AG04450 (cell line): ENCODE measurements at regions not wholly inside any gene's neighbourhood (a gene's known extent, or its start where the extent isn't known, plus 50 kb on each side); places are given as distances from the start of the nearest gene placed in this dataset.

Source experiments
- CTCF ChIA-PET: fragments of 300-600, 350-600 bp; formaldehyde crosslinking; extraction: SDS; loops from one replicate; lab custom pipeline; 2022; ENCODE audit warnings: antibody characterized with exemption, inconsistent platforms; lab: Charles Lee
- POLR2A ChIA-PET: fragments of 350-600 bp; formaldehyde crosslinking; extraction: SDS; loops from one replicate; lab custom pipeline; 2021; ENCODE audit warnings: antibody characterized with exemption, inconsistent platforms; lab: Yijun Ruan, JAX
- DNase-seq: peaks from one replicate; pipeline ENCODE4 v3.0.0-alpha.2; 2011; ENCODE audit warnings: low read depth, low spot score
- H3K27ac ChIP-seq: one replicate; pipeline ENCODE4 v1.5.1; 2012; ENCODE audit warnings: low read depth, low read length, control low read depth
- H3K27me3 ChIP-seq: one replicate; pipeline ENCODE4 v1.6.0; 2012; ENCODE audit warnings: low read length; ENCODE audit not compliant: control insufficient read depth, insufficient read depth
- H3K4me3 ChIP-seq: 2 replicates; pipeline ENCODE4 v1.5.1; 2011; ENCODE audit warnings: mild to moderate bottlenecking, low read depth, low read length, control low read depth
- H3K9me3 ChIP-seq: 2 replicates; pipeline ENCODE4 v1.5.1; 2012; ENCODE audit warnings: low read length; ENCODE audit not compliant: control insufficient read depth, insufficient read depth
- CTCF ChIP-seq: IDR thresholded peaks from 2 replicates; pipeline ENCODE4 v1.5.1; 2011; ENCODE audit warnings: low read depth, low read length, control low read depth, inconsistent platforms

- ChIA-PET POLR2A (no interaction called here), CTCF (no interaction called here)
- Histone ChIP-seq H3K4me3 (no peak overlapping the region), H3K27me3 (no peaks in the 10 kb centered on the region), H3K27ac (no peak overlapping the region), H3K9me3 (no peaks in the 10 kb centered on the region)
- DNase-seq = no peak
- TF ChIP-seq CTCF = no peak
Observed at GRCh38 chr6:141667580-141668309, 465.0 kb upstream of the GJE1 start.

- H3K27me3 ChIP-seq = no peaks in the 10 kb centered on the region
- no peak overlapping the region for H3K4me3 ChIP-seq
- ChIA-PET CTCF (interaction anchor here (1.8 to 2.2 kb wide), 2 partner anchors 10 to 11 kb away, joined by 6 to 7 read pairs; no protein-coding TSS in a partner anchor), POLR2A (no interaction called here)
- no peak for DNase-seq
- no peak overlapping the region for H3K27ac ChIP-seq
- no peak for TF ChIP-seq CTCF
- no peaks in the 10 kb centered on the region for H3K9me3 ChIP-seq
Observed at GRCh38 chr6:141666187-141666586, 466.5 kb upstream of the GJE1 start.

GRCh38 chr6:141664744-141665143 lies 468.0 kb upstream of the GJE1 start:
- no peak for DNase-seq
- H3K27me3 ChIP-seq = no peaks in the 10 kb centered on the region
- POLR2A ChIA-PET = no interaction called here
- no peak for TF ChIP-seq CTCF
- no peak overlapping the region for H3K27ac ChIP-seq
- CTCF ChIA-PET = interaction anchor here (1.5 to 2.2 kb wide), 2 partner anchors 9 to 13 kb away, joined by 4 to 7 read pairs; no protein-coding TSS in a partner anchor
- no peaks in the 10 kb centered on the region for H3K9me3 ChIP-seq
- no peak overlapping the region for H3K4me3 ChIP-seq

- DNase-seq = no peak
- H3K9me3 ChIP-seq = no peaks in the 10 kb centered on the region
- CTCF ChIA-PET = no interaction called here
- no peak overlapping the region for H3K27ac ChIP-seq
- POLR2A ChIA-PET = no interaction called here
- H3K27me3 ChIP-seq = no peaks in the 10 kb centered on the region
- no peak overlapping the region for H3K4me3 ChIP-seq
- no peak for TF ChIP-seq CTCF
Observed at GRCh38 chr6:141659582-141659981, 473.1 kb upstream of the GJE1 start.

- POLR2A ChIA-PET = no interaction called here
- TF ChIP-seq CTCF = no peak
- Histone ChIP-seq H3K4me3 (no peak overlapping the region), H3K9me3 (no peaks in the 10 kb centered on the region), H3K27me3 (no peaks in the 10 kb centered on the region), H3K27ac (no peak overlapping the region)
- no peak for DNase-seq
- CTCF ChIA-PET = no interaction called here
Observed at GRCh38 chr6:141658696-141659095, 474.0 kb upstream of the GJE1 start.
